Keratinocyte (primary cell): ENCODE measurements at regions not wholly inside any gene's neighbourhood (a gene's known extent, or its start where the extent isn't known, plus 50 kb on each side); places are given as distances from the start of the nearest gene placed in this dataset.

Source experiments
- EZH2 ChIP-seq: IDR thresholded peaks from one replicate; pipeline ENCODE4 v1.6.1; 2012; ENCODE audit warnings: inconsistent platforms, mild to moderate bottlenecking, low read length, moderate library complexity
- TF ChIP-seq, protein P1 (sequence below), 3 experiments: IDR thresholded peaks in 1 of 3; conservative IDR thresholded peaks in 1 of 3; optimal IDR thresholded peaks in 1 of 3; 2 replicates in 2 of 3; 3 replicates in 1 of 3; pipeline versions ENCODE3 to v1.5.1; 2011; ENCODE audit warnings: low read length in 3 of 3, mild to moderate bottlenecking in 3 of 3, moderate library complexity in 2 of 3, control low read depth in 1 of 3, inconsistent platforms in 1 of 3; ENCODE audit not compliant: insufficient read depth in 2 of 3; ENCODE audit errors: extremely low read depth in 1 of 3

- TF ChIP-seq, protein P1, sequence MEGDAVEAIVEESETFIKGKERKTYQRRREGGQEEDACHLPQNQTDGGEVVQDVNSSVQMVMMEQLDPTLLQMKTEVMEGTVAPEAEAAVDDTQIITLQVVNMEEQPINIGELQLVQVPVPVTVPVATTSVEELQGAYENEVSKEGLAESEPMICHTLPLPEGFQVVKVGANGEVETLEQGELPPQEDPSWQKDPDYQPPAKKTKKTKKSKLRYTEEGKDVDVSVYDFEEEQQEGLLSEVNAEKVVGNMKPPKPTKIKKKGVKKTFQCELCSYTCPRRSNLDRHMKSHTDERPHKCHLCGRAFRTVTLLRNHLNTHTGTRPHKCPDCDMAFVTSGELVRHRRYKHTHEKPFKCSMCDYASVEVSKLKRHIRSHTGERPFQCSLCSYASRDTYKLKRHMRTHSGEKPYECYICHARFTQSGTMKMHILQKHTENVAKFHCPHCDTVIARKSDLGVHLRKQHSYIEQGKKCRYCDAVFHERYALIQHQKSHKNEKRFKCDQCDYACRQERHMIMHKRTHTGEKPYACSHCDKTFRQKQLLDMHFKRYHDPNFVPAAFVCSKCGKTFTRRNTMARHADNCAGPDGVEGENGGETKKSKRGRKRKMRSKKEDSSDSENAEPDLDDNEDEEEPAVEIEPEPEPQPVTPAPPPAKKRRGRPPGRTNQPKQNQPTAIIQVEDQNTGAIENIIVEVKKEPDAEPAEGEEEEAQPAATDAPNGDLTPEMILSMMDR (optimal IDR thresholded peaks at IDR 0.05 in 1 of 3, IDR thresholded peaks at IDR 0.05 in 1 of 3, conservative IDR thresholded peaks at IDR 0.05 in 1 of 3; ENCODE audit: extremely low read depth in 1 of 3, insufficient read depth in 2 of 3, low read length in 3 of 3), result no peak
- no peak for TF ChIP-seq EZH2
Measured at GRCh38 chr16:60635548-60635947, 1400.7 kb downstream of the CDH8 start.
